ENCODE measurements at regions not wholly inside any gene's neighbourhood (a gene's known extent, or its start where the extent isn't known, plus 50 kb on each side); places are given as distances from the start of the nearest gene placed in this dataset.
"Not testable (repeated sequence)": the region's sequence is repeated elsewhere in the genome, so short reads cannot be mapped to it uniquely, and the experiment has no call there.

DNA sequence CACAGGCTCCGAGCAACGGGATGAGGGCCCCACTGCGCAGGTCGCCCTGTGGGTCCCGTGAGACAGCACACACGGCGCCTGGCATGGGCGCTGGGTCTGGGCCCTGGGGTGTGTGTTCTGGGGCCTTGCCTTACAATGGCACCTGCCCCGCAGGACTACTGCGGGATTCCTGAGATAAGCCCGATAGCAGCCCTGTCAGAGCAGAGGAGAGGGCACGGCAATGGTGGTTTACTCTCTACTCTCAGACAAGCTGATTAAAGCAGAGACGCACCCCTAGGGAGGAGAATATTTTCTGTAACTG lies 151.1 kb downstream of the NPIPB11 start:
- not testable (repeated sequence) for TF ChIP-seq EZH2phosphoT487 (IDR thresholded peaks at IDR 0.05; ENCODE audit: borderline replicate concordance, low read depth, low read length)
- TF ChIP-seq, protein P1, sequence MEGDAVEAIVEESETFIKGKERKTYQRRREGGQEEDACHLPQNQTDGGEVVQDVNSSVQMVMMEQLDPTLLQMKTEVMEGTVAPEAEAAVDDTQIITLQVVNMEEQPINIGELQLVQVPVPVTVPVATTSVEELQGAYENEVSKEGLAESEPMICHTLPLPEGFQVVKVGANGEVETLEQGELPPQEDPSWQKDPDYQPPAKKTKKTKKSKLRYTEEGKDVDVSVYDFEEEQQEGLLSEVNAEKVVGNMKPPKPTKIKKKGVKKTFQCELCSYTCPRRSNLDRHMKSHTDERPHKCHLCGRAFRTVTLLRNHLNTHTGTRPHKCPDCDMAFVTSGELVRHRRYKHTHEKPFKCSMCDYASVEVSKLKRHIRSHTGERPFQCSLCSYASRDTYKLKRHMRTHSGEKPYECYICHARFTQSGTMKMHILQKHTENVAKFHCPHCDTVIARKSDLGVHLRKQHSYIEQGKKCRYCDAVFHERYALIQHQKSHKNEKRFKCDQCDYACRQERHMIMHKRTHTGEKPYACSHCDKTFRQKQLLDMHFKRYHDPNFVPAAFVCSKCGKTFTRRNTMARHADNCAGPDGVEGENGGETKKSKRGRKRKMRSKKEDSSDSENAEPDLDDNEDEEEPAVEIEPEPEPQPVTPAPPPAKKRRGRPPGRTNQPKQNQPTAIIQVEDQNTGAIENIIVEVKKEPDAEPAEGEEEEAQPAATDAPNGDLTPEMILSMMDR (conservative IDR thresholded peaks at IDR 0.05; ENCODE audit: low read length): not testable (repeated sequence)
